NCI-H2196 treated with DMSO at 0.1 percent for 48 hours (cell line): ENCODE measurements at regions not wholly inside any gene's neighbourhood (a gene's known extent, or its start where the extent isn't known, plus 50 kb on each side); places are given as distances from the start of the nearest gene placed in this dataset.
"Not testable (repeated sequence)": the region's sequence is repeated elsewhere in the genome, so short reads cannot be mapped to it uniquely, and the experiment has no call there.

ENCODE experiments used
- DNase-seq: peaks from one replicate; lab custom pipeline; 2025; ENCODE audit not compliant: unreplicated experiment; lab: John Stamatoyannopoulos, UW

- no peak for DNase-seq
Measured at GRCh38 chr6:135703007-135703406, 148.5 kb upstream of the PDE7B start.

- DNase-seq, result no peak
Measured at GRCh38 chr6:135703621-135704020, 147.9 kb upstream of the PDE7B start.

DNA sequence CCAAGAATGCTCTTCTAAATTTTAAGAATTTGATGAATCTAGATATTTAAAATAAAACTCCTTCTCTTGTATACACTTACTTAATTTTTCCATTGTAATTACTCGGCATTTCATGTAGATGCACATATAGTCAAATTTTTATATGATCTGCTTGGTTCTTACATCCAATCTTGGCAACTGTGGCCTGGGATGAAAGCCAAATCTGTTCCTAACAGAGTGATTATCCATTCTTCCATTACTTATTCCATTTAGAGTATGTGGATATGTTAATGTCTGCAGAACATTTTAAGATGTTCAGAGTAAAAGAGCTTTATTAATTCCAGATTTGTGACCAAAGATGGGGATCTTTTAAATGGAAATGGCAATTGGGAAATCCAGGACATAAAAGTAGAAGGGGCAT lies 144.1 kb upstream of the PDE7B start:
- no peak for DNase-seq

- no peak for DNase-seq
Measured at GRCh38 chr6:135710042-135710441, 141.5 kb upstream of the PDE7B start.

GRCh38 chr6:135722190-135722589 lies 129.3 kb upstream of the PDE7B start:
- DNase-seq, result no peak

- DNase-seq, result no peak
Measured at GRCh38 chr6:135722679-135723078, 128.8 kb upstream of the PDE7B start.

- DNase-seq, result no peak
Measured at GRCh38 chr6:135728589-135728988, 122.9 kb upstream of the PDE7B start.

- no peak for DNase-seq
Measured at GRCh38 chr6:135731116-135731515, 120.4 kb upstream of the PDE7B start.

GRCh38 chr6:135736351-135736750 lies 115.2 kb upstream of the PDE7B start:
- DNase-seq, result not testable (repeated sequence)

DNA sequence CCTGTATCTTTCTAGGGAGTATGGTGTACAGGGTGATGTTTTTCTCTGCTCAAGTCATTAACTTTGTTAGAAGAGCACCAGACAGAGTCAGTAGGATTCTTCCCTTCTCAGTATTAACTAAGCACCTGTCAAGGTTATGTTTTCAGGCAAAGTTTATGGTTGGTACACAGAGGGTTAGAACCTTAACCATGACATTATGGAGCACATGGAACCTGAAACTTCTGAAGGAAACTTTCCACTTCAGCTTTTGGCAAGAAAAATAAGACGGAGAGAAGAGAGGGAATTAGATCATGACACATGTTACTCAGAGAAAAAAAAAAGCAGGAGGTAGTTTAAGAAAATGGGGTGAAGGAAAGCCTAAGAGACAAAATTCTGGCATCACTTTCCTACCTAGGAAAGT lies 112.9 kb upstream of the PDE7B start:
- DNase-seq, result no peak

GRCh38 chr6:135739288-135739687 lies 112.2 kb upstream of the PDE7B start:
- DNase-seq, result no peak

GRCh38 chr6:135740580-135740979 lies 110.9 kb upstream of the PDE7B start:
- DNase-seq, result no peak

DNA sequence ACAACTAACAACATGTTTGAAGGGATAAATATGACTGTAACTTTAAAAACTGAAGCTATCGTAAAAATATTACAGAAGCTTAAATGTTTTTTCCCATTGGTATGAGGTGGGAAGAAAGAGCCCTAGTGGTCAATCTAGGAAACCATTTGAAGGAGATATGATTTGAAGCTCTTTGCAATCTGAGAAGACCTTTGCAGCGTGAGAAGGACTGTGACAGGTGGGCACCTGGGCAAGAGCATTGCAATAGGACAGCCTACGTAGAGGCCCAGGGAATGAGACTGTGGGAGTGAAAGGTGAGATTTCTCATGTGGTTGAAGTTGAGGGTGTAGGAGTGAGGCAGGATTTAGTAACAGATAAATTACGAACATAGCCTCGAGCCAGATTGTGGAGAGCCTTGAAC lies 108.0 kb upstream of the PDE7B start:
- DNase-seq, result no peak

- DNase-seq, result no peak
Measured at GRCh38 chr6:135748189-135748588, 103.3 kb upstream of the PDE7B start.

DNA sequence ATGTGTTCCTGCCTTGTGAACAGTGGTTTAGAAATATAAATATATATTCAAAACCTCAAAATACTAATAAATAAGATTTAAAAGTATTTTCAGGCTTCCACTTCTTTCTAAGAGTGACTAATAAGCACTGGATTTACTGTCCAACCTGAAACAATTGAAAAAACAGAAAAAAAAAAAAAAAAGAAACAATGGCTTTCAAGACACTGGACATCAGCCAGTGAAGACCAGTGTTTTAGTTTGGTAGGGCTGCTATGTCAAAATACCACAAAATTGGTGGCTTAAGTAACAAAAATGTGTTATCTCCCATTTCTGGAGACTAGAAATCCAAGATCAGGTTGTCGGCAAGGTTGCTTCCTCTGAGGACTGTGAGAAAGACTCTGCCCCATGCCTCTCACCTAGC lies 101.4 kb upstream of the PDE7B start:
- DNase-seq, result no peak

- no peak for DNase-seq
Measured at GRCh38 chr6:135753196-135753595, 98.3 kb upstream of the PDE7B start.

GRCh38 chr6:135759831-135760230 lies 91.7 kb upstream of the PDE7B start:
- no peak for DNase-seq

GRCh38 chr6:135774006-135774405 lies 77.5 kb upstream of the PDE7B start:
- no peak for DNase-seq

DNA sequence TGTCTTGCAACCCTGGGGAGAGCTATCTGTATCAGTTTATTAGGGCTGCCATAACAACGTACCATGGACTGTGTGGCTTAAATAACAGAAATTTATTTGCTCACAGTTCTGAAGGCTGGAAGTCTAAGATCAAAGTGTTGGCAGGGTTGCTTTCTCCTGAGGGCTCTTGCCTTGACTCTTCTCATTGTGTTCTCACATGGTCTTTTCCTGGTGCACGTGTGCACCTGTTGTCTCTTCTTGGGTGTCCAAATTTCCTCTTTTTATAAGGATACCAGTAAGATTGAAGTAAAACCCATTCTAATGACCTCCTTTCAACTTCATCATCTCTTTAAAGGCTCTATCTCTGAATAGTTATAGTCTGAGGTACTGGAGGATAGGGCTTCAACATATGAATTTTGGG lies 72.3 kb upstream of the PDE7B start:
- DNase-seq, result no peak

DNA sequence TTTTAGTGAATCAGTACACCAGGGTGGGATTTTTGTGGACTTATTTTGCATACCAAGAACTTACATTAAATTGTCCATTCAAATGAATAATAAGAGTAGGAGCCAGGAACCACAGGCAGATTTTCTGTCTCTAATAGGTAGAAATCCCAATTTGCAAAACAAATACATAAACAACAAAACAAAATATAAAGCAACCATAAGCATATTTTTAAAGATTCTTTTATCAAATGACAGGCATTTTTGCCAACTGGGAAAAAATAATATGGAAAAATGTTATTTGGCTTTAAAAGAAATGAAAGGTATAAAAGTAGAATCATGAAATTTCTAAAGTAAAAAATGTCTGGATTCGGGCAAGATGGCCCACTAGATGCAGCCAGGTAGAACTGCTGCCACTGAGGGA lies 71.2 kb upstream of the PDE7B start:
- DNase-seq, result no peak

GRCh38 chr6:135782546-135782945 lies 69.0 kb upstream of the PDE7B start:
- DNase-seq, result no peak

DNA sequence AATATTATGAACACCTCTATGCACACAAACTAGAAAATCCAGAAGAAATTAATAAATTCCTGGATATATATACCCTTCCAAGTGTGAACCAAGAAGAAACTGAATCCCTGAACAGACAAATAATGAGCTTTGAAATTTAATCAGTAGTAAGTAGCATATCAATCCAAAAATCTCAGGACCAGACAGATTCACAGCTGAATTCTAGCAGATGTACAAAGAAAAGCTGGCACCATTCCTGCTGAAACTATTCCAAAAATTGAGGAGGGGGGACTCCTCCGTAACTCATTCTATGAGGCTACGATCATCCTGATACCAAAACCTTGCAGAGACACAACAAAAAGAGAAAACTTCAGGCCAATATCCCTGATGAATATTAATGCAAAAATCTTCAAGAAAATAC lies 67.0 kb upstream of the PDE7B start:
- no peak for DNase-seq

GRCh38 chr6:135789375-135790050 lies 62.0 kb upstream of the PDE7B start:
- DNase-seq, result no peak

DNA sequence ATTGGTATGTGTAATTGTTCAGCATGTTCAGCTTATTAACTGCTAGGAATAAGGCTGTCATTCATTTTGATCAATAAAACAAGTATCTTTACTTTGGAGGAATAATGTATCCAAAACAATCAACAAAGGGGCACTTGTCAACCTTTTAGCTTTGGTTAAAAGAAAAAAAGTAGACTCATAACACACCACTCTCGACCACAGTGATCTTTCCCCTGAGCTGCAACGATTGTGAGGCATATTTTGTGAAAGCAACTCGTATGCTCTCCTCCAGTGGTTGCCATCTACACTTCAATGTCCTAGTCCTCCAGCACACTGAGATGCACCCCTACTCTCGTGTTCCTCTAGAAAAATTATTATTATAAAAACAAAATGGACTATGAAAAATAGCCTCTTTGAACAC lies 60.1 kb upstream of the PDE7B start:
- DNase-seq, result no peak
